Activated gamma-delta T cell treated with anti-CD3 and anti-CD28 coated beads, Interleukin-2, amount 50 U/mL, for 16 hours (primary cell): ENCODE measurements at regions not wholly inside any gene's neighbourhood (a gene's known extent, or its start where the extent isn't known, plus 50 kb on each side); places are given as distances from the start of the nearest gene placed in this dataset.
"Not testable (repeated sequence)": the region's sequence is repeated elsewhere in the genome, so short reads cannot be mapped to it uniquely, and the experiment has no call there.

Experiments
- DNase-seq: peaks from one replicate; pipeline ENCODE4 v3.0.0-alpha.2; 2020; ENCODE audit warnings: low read depth

DNA sequence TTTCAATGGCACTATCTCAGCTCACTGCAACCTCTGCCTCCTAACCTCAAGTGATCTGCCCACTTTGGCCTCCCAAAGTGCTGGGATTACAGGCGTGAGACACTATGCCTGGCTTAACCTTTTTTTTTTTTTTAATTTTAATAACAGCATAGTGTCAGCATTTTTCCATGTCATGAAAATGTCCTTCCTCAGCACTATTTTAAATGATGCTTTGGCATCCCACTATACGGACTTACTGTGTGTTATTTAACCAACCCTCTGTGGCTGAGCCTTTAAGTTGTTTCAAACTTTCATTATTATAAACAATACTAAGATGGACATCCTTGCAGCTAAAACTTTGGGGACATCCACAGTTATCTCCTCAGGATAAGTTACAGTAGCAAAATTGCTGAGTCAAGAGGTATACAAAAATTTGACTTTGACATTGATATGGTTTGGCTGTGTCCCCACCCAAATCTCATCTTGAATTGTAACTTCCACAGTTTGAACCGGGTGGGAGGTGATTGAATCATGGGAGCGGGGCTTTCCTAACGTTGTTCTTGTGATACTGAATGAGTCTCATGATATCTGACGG lies 123.8 kb upstream of the JARID2 start:
- no peak for DNase-seq

DNA sequence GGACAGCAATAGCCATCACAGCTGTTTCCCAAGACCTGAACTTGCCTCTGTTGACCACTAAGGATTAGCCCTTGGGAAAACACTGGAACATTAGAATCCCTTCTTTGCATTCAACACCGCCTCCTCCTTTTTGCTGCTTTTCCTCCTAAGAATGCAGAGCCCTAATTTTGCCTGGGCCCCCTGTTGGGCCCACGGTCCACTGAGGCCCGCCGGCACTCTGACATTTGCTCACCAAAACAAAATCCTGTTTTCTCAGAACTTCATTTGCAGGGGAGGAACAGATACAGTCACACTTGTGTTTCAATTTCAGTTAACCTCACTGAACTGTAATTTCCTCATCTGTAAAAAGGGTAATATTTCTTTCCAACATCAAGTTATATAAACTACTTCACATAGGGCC lies 116.0 kb upstream of the JARID2 start:
- no peak for DNase-seq

DNA sequence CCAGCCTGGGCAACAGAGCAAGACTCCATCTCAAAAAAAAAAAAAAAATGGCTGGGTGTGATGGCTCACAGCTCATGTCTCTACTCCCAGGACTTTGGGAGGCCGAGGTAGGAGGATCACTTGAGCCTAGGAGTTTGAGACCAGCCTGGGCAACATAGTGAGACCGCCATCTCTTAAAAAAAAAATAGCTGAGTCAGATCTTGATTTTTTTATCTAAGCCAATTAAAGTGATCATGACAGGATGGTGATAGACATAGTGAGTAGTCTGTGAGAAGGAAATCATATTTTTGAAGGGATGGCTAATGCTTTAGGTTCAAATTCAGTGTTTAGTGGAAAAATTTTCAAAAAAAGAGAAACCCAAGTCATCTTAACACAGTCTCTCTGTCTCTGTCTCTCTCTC lies 114.6 kb upstream of the JARID2 start:
- no peak for DNase-seq

DNA sequence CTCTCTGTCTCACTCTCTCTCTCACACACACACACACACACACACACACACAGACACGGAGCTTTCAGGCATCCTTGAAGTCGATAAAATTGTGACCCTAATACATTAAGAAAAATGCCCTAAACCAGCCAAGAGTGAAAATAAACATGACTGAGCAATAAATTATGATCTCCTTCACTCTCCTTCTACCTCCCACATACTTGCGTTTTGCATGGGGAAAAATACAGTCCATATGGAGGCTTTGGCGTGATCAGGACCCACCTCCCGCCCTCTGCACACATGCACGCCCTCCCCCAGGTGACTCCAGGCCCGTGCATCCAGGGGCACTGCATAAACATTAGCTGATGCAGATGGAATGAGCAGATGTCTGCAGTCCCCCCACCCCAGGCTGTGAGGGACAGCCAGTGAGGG lies 114.2 kb upstream of the JARID2 start:
- DNase-seq, result no peak

DNA sequence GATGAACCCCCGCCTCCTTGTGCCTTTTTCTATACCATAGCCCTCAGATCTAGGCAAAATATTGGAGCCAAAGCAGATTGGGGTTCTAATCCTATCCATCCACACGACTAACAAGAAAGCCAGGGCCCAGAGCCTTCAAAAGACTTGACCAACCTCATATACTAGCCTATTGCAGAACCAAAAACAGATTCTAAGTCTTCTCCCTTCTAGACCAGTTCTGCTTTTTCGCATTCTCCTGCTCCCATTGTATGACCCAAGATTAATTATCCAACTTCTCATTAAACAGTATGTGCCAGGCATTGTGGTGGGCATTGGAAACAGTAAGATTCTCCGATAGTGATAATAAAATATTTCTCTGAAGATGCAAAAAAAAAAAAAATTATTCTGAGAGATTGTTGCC lies 113.7 kb upstream of the JARID2 start:
- no peak for DNase-seq

DNA sequence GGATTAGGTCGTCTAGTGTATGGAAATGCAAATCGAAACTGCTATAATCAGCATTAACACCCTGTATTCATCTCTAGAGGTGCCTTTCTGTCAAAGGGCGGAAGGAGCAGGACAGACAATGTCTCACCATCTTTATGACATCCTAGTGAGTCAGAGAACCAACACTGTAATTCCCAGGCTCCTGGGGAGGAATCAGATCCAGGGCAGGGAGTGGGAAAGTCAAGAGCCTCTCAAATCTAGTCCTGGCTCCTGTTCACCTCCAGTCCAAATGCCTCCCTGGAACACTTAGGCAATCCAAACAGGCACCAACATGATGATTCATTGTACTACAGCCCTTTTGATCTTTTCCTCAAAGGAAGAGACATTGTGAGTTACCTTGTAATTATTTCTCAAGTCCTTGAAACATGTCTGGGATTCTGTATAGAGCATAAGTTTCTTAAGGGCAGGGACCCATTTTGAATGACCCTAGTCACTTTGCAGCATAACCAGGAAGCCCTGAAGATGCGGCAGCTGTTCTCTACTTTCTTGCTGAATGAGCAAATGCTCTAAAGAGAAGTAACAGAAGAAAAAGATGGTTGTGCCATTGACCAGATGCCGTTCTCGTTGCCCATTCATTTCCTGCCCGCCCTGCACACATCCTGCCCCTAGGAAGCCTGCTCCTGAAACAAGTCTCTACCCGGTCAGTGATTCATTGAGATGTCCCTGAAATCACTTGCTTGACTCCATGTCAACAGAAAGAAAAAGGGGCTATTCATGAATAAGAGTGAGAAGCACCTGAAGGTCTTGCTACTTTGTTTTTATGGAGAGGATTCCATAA lies 112.8 kb upstream of the JARID2 start:
- DNase-seq, result no peak

DNA sequence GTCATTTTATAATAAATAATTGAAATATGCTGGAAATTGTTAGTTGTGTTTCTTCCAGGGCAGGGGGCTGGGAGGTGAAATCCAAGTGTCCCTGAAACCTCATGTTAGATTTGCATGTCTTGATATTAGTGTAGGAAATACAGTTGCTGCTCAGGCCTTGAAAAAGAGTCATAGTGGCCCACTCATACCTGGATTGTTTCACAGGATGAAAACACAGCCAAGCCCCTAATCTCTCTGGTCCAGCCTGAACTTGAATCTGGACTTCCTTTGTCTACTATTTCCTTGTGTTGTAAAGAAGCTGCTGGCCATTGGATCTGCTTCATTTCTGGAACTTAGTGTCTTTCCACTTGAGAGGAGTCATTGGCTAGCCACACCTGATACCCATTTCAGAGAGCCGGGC lies 108.8 kb upstream of the JARID2 start:
- no peak for DNase-seq

DNA sequence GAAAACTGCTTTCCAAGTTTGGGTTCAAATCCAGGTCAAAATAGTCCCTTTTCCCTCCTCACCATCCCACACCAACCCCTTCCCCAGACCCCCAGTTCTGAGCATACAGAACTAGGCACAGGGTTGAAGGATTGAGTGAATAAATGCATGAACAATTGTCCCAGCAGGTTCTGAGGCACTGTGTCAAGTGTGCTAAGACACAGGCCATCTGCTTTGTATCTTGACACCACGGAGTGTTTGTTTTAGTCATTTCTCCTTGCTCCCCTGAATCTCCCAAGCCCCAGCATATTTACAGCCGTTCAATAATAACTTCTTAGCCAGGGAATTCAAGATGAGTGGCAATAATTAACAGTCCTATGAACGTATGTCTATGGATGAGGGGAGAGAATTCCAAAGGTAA lies 102.8 kb upstream of the JARID2 start:
- DNase-seq, result no peak

DNA sequence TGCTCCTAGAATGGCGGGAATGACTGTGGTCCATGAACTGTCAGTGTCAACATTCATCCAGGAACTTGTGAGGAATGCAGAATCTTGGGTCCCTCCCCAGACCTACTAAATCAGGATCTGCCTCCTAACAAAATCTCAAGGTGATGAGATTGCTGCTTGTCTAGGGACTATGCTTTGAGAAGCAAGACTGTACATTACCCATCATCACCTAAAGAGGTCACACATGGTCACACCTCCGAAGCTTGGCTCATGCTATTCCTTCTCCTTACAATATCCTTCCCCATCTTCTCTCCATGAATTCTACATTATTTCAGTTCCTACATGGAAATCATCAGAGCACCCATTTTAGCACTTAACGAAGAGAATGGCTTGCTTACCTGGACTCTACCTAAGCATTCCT lies 102.3 kb upstream of the JARID2 start:
- DNase-seq, result no peak

DNA sequence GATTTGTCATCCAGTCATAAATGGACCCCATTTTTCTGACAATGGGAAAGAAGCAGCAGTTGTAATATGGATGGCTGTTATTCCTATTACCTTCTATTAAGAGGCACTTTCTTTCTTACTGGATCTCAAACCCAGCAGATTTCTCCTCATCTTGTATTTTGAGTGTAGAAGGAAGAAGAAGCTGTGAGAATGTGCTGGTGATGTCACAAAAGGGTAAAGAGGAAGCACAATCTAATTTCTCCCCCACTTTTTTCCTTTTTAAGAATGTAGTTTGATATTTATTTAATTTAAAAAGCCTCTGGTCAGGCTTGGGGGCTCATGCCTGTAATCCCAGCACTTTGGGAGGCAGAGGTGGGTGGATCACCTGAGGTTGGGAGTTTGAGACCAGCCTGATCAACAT lies 100.0 kb upstream of the JARID2 start:
- no peak for DNase-seq

DNA sequence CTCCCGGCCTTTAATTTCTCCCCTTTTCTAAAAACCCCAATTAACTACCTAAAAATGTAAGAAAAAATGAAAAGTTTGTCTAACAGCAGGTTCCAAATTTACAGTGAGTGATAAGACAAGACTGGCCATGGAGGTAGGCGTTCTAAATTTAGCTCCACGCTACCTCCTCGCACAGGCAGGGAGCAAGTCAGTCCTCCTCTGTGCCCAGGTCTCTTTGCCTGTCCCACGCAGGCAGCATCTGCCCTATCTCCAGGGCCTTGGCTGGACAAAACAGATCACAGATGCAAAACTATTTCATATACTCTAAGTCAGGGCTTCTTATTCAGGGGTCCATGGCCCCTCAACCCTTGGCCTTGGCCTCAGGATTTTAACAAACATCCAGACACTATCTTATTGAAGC lies 98.0 kb upstream of the JARID2 start:
- DNase-seq, result no peak

DNA sequence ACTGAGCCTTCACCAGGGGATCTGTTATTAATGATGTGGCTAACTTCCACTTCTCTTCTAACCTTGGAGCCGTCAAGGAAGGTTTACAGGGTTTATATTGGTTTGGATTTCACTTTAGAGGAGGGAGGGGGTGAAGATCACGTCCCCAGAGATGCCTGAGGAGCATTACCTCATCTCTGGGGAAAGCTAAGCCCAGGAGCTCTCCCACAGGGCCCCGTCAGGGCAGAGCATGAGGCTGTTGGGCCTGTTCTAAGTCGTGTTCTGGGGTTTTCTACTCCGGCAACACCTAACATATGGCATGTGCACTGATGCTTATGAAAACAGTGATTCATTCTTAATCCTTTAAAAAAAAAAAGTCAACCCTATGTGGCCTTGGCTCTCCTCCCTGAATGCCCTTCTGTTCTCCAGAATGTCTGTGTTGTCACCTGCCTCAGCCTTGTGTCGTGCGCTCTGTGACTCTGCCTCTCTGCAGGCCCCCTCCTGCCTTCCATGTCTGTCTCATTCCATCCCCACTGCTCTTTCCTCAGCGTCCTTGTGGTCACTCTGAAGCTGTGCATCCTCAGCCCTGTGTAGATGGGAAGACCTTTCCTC lies 97.4 kb upstream of the JARID2 start:
- no peak for DNase-seq

DNA sequence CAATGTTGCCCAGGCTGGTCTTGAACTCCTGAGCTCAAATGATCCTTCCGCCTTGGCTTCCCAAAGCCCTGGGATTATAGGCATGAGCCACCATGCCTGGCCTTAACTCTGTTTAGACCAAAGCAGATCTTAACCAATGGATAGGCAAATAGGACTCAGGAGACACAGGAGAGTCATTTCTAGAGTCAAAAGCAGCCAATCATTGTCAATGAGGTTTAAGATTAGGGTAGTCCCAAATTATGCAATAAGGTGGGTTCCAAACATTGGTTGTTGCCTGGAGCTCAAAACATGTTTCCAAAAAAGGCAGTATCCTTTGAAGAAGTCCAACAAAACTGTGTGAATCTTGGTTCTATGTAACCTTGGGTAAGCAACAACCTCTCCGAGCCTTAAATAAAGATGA lies 95.7 kb upstream of the JARID2 start:
- DNase-seq, result no peak

DNA sequence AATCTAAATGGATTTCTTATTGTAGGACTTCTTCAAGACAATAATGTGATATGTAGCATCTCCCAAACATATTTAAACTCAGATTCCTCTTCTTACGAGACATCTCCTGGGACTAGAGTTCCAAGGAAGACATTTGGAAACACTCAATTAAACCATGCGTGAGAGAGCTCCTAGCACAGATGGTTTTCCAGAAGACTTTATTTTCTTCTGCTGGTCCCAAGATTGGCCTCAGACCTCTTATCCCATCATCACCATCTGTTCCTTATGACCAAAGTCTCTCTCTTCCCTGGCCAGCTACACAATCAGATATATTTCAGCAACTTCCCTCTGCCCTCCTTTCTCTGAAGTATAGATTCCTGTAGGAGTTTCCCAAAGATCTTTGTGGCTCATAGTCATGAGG lies 93.2 kb upstream of the JARID2 start:
- DNase-seq, result no peak

DNA sequence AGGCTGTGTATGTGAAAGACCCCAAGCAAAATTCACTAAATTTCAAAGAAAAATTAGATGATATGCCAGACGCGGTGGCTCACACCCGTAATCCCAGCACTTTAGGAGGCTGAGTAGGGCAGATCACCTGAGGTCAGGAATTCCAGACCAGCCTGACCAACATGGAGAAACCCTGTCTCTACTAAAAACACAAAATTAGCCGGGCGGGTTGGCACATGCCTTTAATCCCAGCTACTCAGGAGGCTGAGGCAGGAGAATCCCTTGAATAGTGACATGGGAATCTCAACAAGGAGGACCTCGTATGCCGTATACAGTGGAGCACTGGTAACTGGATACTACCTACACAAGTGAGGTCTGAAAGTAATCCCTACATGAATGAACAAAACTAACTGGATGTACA lies 92.7 kb upstream of the JARID2 start:
- no peak for DNase-seq

DNA sequence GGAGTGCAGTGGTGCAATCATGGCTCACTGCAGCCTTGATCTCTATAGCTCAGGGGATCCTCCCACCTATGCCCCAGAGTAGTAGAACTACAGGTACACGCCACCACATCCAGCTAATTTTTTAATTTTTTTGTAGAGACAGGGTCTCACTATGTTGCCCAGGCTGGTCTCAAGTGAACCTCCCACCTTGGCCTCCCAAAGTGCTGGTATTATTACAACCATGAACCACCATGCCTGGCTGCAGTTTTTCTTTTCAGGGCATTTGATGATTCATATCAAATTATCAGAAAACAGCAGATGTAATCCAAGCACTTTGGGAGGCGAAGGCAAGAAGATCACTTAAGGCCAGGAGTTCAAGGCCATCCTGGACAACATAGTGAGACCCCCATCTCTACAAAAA lies 88.4 kb upstream of the JARID2 start:
- no peak for DNase-seq

DNA sequence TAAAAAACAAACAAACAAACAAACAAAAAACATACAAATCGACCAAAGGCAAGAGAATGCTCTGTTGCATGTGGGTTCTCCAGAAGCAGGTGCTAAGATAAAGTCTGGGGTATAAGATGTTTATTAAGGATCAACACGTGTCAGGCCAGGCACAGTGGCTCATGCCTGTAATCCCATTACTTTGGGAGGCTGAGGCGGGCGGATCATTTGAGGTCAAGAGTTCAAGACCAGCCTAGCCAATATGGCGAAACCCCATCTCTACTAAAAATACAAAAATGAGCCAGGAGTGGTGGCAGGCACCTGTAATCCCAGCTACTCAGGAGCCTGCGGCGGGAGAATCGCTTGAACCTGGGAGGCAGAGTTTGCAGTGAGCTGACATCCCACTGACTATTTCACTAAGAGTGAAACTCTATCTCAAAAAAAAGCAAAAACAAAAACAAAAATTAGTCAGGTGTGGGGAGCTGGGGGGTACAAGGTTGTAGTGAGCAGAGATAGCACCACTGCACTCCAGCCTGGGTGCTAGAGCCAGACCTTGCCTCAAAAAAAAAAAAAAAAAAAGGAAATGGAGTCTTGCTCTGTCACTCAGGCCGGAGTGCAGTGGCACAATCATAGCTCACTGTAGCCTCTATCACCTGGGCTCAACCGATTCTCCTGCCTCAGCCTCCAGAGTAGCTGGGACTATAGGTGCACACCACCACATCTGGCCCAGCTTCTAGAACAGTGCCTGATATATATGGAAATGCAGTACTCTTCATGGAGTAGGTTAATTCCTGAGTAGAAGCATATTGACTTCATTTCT lies 86.8 kb upstream of the JARID2 start:
- DNase-seq, result no peak

DNA sequence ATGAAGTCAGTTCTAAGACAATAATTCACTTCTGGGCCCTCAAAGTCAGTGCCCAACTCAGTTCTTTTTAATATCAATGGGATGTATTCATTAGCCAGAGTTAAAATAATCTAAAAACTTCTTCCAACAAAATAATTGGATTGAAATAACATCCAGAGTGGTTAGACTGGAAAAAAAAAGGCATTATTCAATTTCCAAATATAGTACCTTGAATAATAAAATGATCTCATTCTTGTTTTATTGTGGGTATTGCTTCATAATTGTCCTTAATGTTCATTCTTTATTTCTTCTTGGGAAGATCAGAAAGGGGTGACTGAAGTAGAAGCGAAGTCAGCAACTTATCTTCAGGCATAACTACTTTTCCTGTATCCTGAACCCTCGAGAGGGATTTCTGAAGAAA lies 85.1 kb upstream of the JARID2 start:
- DNase-seq, result no peak

DNA sequence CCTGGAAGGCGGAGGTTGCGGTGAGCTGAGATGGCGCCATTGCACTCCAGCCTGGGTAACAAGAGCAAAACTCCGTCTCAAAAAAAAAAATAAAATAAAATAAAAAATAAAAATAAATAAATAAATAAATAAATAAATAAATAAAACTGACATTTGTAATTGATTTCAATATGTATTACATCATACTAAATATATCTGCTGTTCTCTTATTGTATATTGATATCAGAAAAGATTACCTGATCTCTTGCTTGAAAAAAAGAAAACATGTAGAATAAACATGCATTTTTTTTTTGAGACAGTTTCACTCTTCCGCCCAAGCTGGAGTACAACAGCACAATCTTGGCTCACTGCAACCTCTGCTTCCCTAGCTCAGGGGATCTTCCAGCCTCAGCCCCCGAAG lies 81.0 kb upstream of the JARID2 start:
- not testable (repeated sequence) for DNase-seq

DNA sequence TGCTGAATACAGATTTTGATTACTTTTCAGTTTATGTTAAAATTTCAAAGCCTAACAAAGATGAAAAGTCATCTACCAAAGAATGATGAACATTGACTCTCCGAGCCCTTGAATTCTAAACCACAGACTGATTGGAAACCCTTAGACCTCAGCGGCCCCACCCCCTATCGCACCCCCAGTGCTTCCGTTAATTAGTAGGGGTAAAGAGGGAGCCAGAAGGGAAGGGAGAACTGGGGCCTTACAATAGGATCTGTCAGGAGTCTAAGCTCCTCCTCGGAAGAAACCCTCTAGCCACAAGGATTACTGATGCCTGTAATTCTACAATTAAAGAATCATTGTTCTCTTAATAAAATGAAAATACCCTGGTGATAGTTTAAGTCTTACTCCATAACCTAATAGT lies 79.7 kb upstream of the JARID2 start:
- no peak for DNase-seq

DNA sequence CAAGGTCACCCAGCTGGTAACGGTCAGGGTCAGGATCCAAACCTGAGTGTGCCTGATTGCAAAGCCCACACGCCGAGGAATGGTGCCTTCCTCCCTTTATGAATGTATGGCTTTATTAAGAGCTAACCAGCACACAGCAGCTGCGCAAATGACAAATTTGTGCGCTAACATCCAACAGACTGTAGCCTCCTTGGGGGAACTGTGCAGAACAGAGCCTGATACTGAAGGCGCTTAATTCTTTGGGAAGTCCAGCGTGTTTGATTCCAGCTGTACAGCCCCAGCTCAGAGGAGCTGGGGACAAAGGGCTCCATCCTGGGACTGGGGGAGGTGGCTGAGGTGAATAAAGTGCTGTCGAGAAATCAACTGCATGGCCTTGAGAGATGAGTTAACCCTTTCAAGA lies 75.7 kb upstream of the JARID2 start:
- no peak for DNase-seq

DNA sequence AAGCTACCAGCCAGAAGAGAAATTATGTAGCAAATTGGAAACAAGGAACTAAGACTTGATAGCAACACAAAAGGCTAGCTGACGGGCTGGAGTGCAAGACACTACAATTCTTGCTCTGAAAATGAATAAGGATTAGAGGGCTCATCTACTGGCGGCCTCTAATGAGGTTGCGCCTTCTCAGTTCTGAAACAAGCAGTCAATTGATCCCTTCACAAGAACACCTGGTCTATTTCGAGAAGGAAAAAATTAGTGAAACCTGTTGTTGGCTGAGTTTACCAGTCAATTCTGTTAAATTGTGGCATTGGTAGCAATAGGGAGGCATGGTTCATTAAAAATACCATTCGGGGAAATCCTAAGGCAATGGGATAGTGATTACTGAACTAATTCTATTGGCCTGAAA lies 74.8 kb upstream of the JARID2 start:
- no peak for DNase-seq

DNA sequence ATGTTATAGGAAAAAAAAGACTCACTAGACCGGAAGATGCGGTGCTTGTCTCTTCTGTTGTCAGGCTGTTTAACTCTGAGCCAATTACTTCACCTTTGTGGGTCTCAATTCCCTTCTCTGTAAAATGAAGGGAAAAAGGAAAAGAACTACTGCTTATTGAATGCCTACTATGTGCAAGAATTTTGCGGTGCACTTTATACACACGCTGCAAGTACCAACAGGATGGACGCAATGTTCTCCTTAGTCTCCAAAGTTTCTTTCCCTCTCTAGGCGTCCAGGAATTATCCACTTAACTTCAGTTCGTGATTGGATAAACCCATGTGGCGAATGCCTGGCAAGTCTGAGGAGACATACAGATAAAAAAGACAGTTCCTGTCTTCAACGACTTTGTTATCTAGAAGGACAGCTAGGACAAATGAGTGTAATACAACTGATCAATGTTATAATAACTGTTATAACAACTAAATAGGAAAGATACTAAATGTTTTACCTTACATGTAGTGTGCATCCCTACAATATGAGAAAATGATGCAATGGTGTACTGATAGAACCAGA lies 69.0 kb upstream of the JARID2 start:
- no peak for DNase-seq
